ENCODE measurements at regions not wholly inside any gene's neighbourhood (a gene's known extent, or its start where the extent isn't known, plus 50 kb on each side); places are given as distances from the start of the nearest gene placed in this dataset.

- TF ChIP-seq POLR2AphosphoS5 (IDR thresholded peaks at IDR 0.05) (no peak), CTCF (IDR thresholded peaks at IDR 0.05) (no peak)
These were observed 431.5 kb upstream of the CNTN6 start for GRCh38 chr3:661356-661755.
